ENCODE measurements at regions not wholly inside any gene's neighbourhood (a gene's known extent, or its start where the extent isn't known, plus 50 kb on each side); places are given as distances from the start of the nearest gene placed in this dataset.
"Not testable (repeated sequence)": the region's sequence is repeated elsewhere in the genome, so short reads cannot be mapped to it uniquely, and the experiment has no call there.

GRCh38 chr5:107772418-107773310, 101.9 kb upstream of the EFNA5 start:
- no peak for DNase-seq

- DNase-seq = no peak
Measured at GRCh38 chr5:107771926-107772325, 101.2 kb upstream of the EFNA5 start.

- no peak for DNase-seq
Measured at GRCh38 chr5:107770051-107770450, 99.3 kb upstream of the EFNA5 start.

- no peak for DNase-seq
Measured at GRCh38 chr5:107769519-107769918, 98.8 kb upstream of the EFNA5 start.

GRCh38 chr5:107766972-107767371, 96.2 kb upstream of the EFNA5 start:
- no peak for DNase-seq

- DNase-seq = no peak
Measured at GRCh38 chr5:107766439-107766838, 95.7 kb upstream of the EFNA5 start.

GRCh38 chr5:107765805-107766063, 95.0 kb upstream of the EFNA5 start:
- no peak for DNase-seq

GRCh38 chr5:107764976-107765804, 94.5 kb upstream of the EFNA5 start:
- no peak for DNase-seq

- no peak for DNase-seq
Measured at GRCh38 chr5:107764282-107764681, 93.5 kb upstream of the EFNA5 start.

GRCh38 chr5:107753427-107753826, 82.7 kb upstream of the EFNA5 start:
- no peak for DNase-seq

- no peak for DNase-seq
Measured at GRCh38 chr5:107744418-107745330, 73.9 kb upstream of the EFNA5 start.

GRCh38 chr5:107743373-107744000, 72.8 kb upstream of the EFNA5 start:
- DNase-seq = no peak

GRCh38 chr5:107739661-107740060, 68.9 kb upstream of the EFNA5 start:
- DNase-seq = no peak

GRCh38 chr5:107736638-107737037, 65.9 kb upstream of the EFNA5 start:
- no peak for DNase-seq

- DNase-seq = not testable (repeated sequence)
Measured at GRCh38 chr5:107736089-107736488, 65.4 kb upstream of the EFNA5 start.

GRCh38 chr5:107735558-107735957, 64.8 kb upstream of the EFNA5 start:
- no peak for DNase-seq

- no peak for DNase-seq
Measured at GRCh38 chr5:107726896-107727295, 56.2 kb upstream of the EFNA5 start.

GRCh38 chr5:107724642-107725041, 53.9 kb upstream of the EFNA5 start:
- DNase-seq = no peak

GRCh38 chr5:107721241-107721640, 50.5 kb upstream of the EFNA5 start:
- not testable (repeated sequence) for DNase-seq

Data from NCI-H446 (cell line).